K562 (cell line): ENCODE measurements at regions not wholly inside any gene's neighbourhood (a gene's known extent, or its start where the extent isn't known, plus 50 kb on each side); places are given as distances from the start of the nearest gene placed in this dataset.

Source experiments
- CHD4 ChIP-seq: fragments of 200-600 bp; sonication (generic); IDR thresholded peaks from 3 replicates; pipeline ENCODE4 v1.6.1; 2012; ENCODE audit warnings: low read depth, mild to moderate bottlenecking, mixed read lengths, low read length, inconsistent platforms; ENCODE audit not compliant: insufficient read depth, insufficient replicate concordance, poor library complexity, severe bottlenecking
- CXXC5 ChIP-seq: fragments of 250-450 bp; sonication (Bioruptor Pico); IDR thresholded peaks from 2 replicates; pipeline ENCODE4 v1.8.0; 2022; ENCODE audit warnings: inconsistent platforms, mild to moderate bottlenecking, moderate library complexity
- DPF2 ChIP-seq: fragments of 450-650 bp; IDR thresholded peaks from 2 replicates; pipeline ENCODE4 v1.6.1; 2016
- EWSR1 ChIP-seq: fragments of 450-650 bp; IDR thresholded peaks from 2 replicates; pipeline ENCODE4 v1.6.1; 2018; ENCODE audit warnings: borderline replicate concordance, mild to moderate bottlenecking, low read depth, moderate library complexity; ENCODE audit not compliant: partially characterized antibody
- GABPB1 ChIP-seq: sonication (generic); formaldehyde crosslinking; IDR thresholded peaks from 2 replicates; pipeline ENCODE4 v1.8.0; 2022; ENCODE audit warnings: mild to moderate bottlenecking, missing genetic modification reagents
- HDAC1 ChIP-seq, 2 experiments: fragments of 450-650 bp; IDR thresholded peaks; 2 replicates each; pipeline ENCODE4 v1.6.1; 2016 to 2017; ENCODE audit warnings: inconsistent platforms in 1 of 2, mild to moderate bottlenecking in 1 of 2, moderate library complexity in 1 of 2
- MBD1 ChIP-seq: fragments of 250-450 bp; sonication (Bioruptor Pico); IDR thresholded peaks from 2 replicates; pipeline ENCODE4 v1.8.0; 2022; ENCODE audit warnings: inconsistent platforms
- MEF2A ChIP-seq: IDR thresholded peaks from 2 replicates; pipeline ENCODE4 v1.6.1; 2011; ENCODE audit warnings: low read depth, mild to moderate bottlenecking, low read length, moderate library complexity; ENCODE audit not compliant: control insufficient read depth
- NBN ChIP-seq: fragments of 450-650 bp; IDR thresholded peaks from 2 replicates; pipeline ENCODE4 v1.6.1; 2016; ENCODE audit warnings: low read depth, mild to moderate bottlenecking
- NCOA4 ChIP-seq: fragments of 450-650 bp; IDR thresholded peaks from 2 replicates; pipeline ENCODE4 v1.6.1; 2018; ENCODE audit warnings: mild to moderate bottlenecking; ENCODE audit not compliant: partially characterized antibody
- NR1H2 ChIP-seq: sonication (generic); formaldehyde crosslinking; IDR thresholded peaks from 2 replicates; pipeline ENCODE4 v1.4.0; 2020; ENCODE audit warnings: mild to moderate bottlenecking, missing genetic modification reagents
- PYGO2 ChIP-seq: fragments of 450-650 bp; IDR thresholded peaks from 2 replicates; pipeline ENCODE4 v1.6.1; 2016; ENCODE audit warnings: mild to moderate bottlenecking, missing genetic modification characterization, moderate library complexity, missing compliant biosample characterization
- RFX5 ChIP-seq: IDR thresholded peaks from 2 replicates; pipeline ENCODE4 v1.6.1; 2011; ENCODE audit warnings: low read depth, mild to moderate bottlenecking, improper control_type of control experiment, low read length
- SOX6 ChIP-seq: fragments of 450-650 bp; IDR thresholded peaks from 2 replicates; pipeline ENCODE4 v1.6.1; 2014; ENCODE audit warnings: mild to moderate bottlenecking
- STAG1 ChIP-seq: sonication (generic); formaldehyde crosslinking; IDR thresholded peaks from 2 replicates; pipeline ENCODE4 v1.5.0; 2020; ENCODE audit warnings: missing genetic modification reagents, borderline replicate concordance
- TEAD1 ChIP-seq, 2 experiments: fragments of 450-650 bp in 1 of 2; sonication (generic) in 1 of 2; formaldehyde crosslinking; IDR thresholded peaks; 2 replicates each; pipeline versions ENCODE4 v1.4.0 to v1.8.0; 2020 to 2022; ENCODE audit warnings: mild to moderate bottlenecking in 2 of 2, missing genetic modification reagents in 1 of 2
- TGIF2 ChIP-seq: sonication (generic); formaldehyde crosslinking; IDR thresholded peaks from 2 replicates; pipeline ENCODE4 v1.8.1; 2022; ENCODE audit warnings: mild to moderate bottlenecking, missing genetic modification reagents, moderate library complexity
- ZFP1 ChIP-seq: fragments of 450-650 bp; formaldehyde crosslinking; IDR thresholded peaks from 2 replicates; pipeline ENCODE4 v1.4.0; 2020; ENCODE audit warnings: mild to moderate bottlenecking, mixed read lengths
- ZNF121 ChIP-seq: sonication (generic); formaldehyde crosslinking; conservative IDR thresholded peaks from 2 replicates; pipeline ENCODE4 v1.8.0; 2022; ENCODE audit warnings: missing genetic modification reagents
- ZNF324 ChIP-seq: fragments of 250-450 bp; sonication (Bioruptor Pico); IDR thresholded peaks from 2 replicates; pipeline ENCODE4 v1.4.0; 2020; ENCODE audit warnings: mild to moderate bottlenecking
- ZNF384 ChIP-seq: IDR thresholded peaks from 2 replicates; pipeline ENCODE4 v1.6.1; 2012; ENCODE audit warnings: low read depth, low read length, improper control_type of control experiment
- ZNF780A ChIP-seq: fragments of 250-450 bp; sonication (Bioruptor Pico); IDR thresholded peaks from 2 replicates; pipeline ENCODE4 v1.5.0; 2021; ENCODE audit warnings: mild to moderate bottlenecking
- ZNF79 ChIP-seq: fragments of 250-450 bp; sonication (Bioruptor Pico); IDR thresholded peaks from 2 replicates; pipeline ENCODE4 v1.4.0; 2020; ENCODE audit warnings: low read depth, mild to moderate bottlenecking, moderate library complexity
- TF ChIP-seq, protein P1 (sequence below): IDR thresholded peaks from 2 replicates; pipeline ENCODE4 v1.6.1; 2011; ENCODE audit not compliant: insufficient read length; ENCODE audit errors: extremely low read depth
- TF ChIP-seq, protein P2 (sequence below): sonication (generic); formaldehyde crosslinking; IDR thresholded peaks from 2 replicates; pipeline ENCODE4 v1.8.1; 2023; ENCODE audit warnings: mild to moderate bottlenecking, missing genetic modification reagents
- TF ChIP-seq, protein P3 (sequence below): fragments of 450-650 bp; formaldehyde crosslinking; IDR thresholded peaks from 2 replicates; pipeline ENCODE4 v1.4.0; 2022; ENCODE audit warnings: mild to moderate bottlenecking, moderate library complexity

DNA sequence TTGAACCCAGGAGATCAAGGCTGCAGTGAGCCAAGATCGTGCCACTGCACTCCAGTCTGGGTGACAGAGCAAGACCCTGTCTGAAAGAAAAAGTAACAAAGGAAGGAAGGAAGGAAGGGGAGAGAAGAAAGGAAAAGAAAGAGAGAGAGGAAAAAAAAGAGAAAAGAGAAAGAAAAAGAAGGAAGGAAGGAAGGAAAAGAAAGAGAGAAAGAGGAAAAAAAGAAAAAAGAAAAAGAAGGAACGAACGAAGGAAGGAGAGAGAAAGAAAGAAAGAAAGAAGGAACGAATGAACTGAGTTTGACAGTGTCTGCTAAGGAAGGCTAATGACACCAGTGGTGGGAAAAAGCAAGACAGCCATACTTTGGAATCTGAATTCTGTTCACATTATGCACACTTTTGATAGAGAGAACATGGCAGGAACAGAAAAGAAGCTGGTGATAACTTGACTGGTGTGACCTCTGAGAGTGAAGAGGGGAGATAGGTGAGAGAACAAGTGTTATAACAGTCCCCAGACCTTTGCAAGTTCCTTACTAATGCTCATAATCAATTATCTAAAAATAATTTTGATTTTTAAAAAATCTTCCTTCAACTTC lies 93.3 kb upstream of the MYLIP start (continued):
- no peak for TF ChIP-seq ZNF384
- TF ChIP-seq MEF2A = no peak
- no peak for TF ChIP-seq ZNF780A
- peak; percentile 58; the same call in 1 of the 2 replicates for TF ChIP-seq NBN
- no peak for TF ChIP-seq ZNF79 (CRISPR knock-in tag)
- TF ChIP-seq ZFP1 (CRISPR knock-in tag) = no peak
- no peak for TF ChIP-seq TGIF2 (CRISPR knock-in tag)
- no peak for TF ChIP-seq NR1H2 (CRISPR knock-in tag)
- TF ChIP-seq, protein P1, sequence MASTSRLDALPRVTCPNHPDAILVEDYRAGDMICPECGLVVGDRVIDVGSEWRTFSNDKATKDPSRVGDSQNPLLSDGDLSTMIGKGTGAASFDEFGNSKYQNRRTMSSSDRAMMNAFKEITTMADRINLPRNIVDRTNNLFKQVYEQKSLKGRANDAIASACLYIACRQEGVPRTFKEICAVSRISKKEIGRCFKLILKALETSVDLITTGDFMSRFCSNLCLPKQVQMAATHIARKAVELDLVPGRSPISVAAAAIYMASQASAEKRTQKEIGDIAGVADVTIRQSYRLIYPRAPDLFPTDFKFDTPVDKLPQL = no peak
- TF ChIP-seq EWSR1 = no peak
- TF ChIP-seq SOX6 = no peak
- no peak for TF ChIP-seq MBD1
- TF ChIP-seq GABPB1 = no peak
- no peak for TF ChIP-seq RFX5
- 0 out of 4 replicates have a peak, but pooled peaks of 1 of the 2 experiments have one; percentile 31 for TF ChIP-seq HDAC1 (IDR thresholded peaks at IDR 0.05)
- TF ChIP-seq, protein P2, sequence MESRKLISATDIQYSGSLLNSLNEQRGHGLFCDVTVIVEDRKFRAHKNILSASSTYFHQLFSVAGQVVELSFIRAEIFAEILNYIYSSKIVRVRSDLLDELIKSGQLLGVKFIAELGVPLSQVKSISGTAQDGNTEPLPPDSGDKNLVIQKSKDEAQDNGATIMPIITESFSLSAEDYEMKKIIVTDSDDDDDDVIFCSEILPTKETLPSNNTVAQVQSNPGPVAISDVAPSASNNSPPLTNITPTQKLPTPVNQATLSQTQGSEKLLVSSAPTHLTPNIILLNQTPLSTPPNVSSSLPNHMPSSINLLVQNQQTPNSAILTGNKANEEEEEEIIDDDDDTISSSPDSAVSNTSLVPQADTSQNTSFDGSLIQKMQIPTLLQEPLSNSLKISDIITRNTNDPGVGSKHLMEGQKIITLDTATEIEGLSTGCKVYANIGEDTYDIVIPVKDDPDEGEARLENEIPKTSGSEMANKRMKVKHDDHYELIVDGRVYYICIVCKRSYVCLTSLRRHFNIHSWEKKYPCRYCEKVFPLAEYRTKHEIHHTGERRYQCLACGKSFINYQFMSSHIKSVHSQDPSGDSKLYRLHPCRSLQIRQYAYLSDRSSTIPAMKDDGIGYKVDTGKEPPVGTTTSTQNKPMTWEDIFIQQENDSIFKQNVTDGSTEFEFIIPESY (CRISPR knock-in tag) = no peak
- TF ChIP-seq ZNF121 (CRISPR knock-in tag) = no peak
- no peak for TF ChIP-seq PYGO2 (tag)
- no peak for TF ChIP-seq CHD4
- TF ChIP-seq DPF2 = peak; percentile 33; the same call in 1 of the 2 replicates
- TF ChIP-seq STAG1 = no peak
- TF ChIP-seq, protein P3, sequence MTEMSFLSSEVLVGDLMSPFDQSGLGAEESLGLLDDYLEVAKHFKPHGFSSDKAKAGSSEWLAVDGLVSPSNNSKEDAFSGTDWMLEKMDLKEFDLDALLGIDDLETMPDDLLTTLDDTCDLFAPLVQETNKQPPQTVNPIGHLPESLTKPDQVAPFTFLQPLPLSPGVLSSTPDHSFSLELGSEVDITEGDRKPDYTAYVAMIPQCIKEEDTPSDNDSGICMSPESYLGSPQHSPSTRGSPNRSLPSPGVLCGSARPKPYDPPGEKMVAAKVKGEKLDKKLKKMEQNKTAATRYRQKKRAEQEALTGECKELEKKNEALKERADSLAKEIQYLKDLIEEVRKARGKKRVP (CRISPR knock-in tag) = no peak
- peak; percentile 54 for TF ChIP-seq NCOA4
- TF ChIP-seq CXXC5 = no peak
- no peak for TF ChIP-seq ZNF324 (CRISPR knock-in tag)
- no peak for TF ChIP-seq TEAD1 (CRISPR knock-in tag; IDR thresholded peaks at IDR 0.05)
